GM23338 (cell line): ENCODE measurements at regions not wholly inside any gene's neighbourhood (a gene's known extent, or its start where the extent isn't known, plus 50 kb on each side); places are given as distances from the start of the nearest gene placed in this dataset.

Experiments used
- ATAC-seq: fragments of 200-7000 bp; cut with Tn5 transposase; 3 replicates; pipeline ENCODE4 v1.9.1; 2020
- DNase-seq: peaks from one replicate; pipeline ENCODE4 v3.0.0-alpha.2; 2015; ENCODE audit warnings: low spot score
- H2AFZ ChIP-seq: fragments of 200-600 bp; sonication (generic); 2 replicates; pipeline ENCODE4 v1.8.0; 2016; ENCODE audit warnings: antibody characterized with exemption, mild to moderate bottlenecking, moderate library complexity
- H3F3A ChIP-seq: fragments of 200-600 bp; sonication (generic); replicated peaks from 2 replicates; pipeline ENCODE4 v1.8.0; 2017; ENCODE audit warnings: antibody characterized with exemption, mixed run types, low read depth
- H3K27ac ChIP-seq: fragments of 200-600 bp; sonication (generic); 2 replicates; pipeline ENCODE4 v1.6.1; 2016; ENCODE audit warnings: low read depth
- H3K27me3 ChIP-seq: fragments of 200-600 bp; sonication (generic); 2 replicates; pipeline ENCODE4 v1.8.0; 2016; ENCODE audit warnings: mild to moderate bottlenecking, mixed run types, moderate library complexity; ENCODE audit not compliant: insufficient read depth
- H3K36me3 ChIP-seq: fragments of 200-600 bp; sonication (generic); 2 replicates; pipeline ENCODE4 v1.8.0; 2016; ENCODE audit warnings: mild to moderate bottlenecking; ENCODE audit not compliant: insufficient read depth
- H3K4me1 ChIP-seq: fragments of 200-600 bp; sonication (generic); 2 replicates; pipeline ENCODE4 v1.8.0; 2016; ENCODE audit warnings: mild to moderate bottlenecking, moderate library complexity; ENCODE audit not compliant: insufficient read depth
- H3K4me2 ChIP-seq: fragments of 200-600 bp; sonication (generic); 2 replicates; pipeline ENCODE4 v1.7.1; 2017; ENCODE audit warnings: mixed run types
- H3K4me3 ChIP-seq: fragments of 200-600 bp; sonication (generic); 2 replicates; pipeline ENCODE4 v1.6.1; 2016; ENCODE audit warnings: mixed run types
- H3K79me2 ChIP-seq: fragments of 200-600 bp; sonication (generic); replicated peaks from 2 replicates; pipeline ENCODE4 v1.8.0; 2017; ENCODE audit warnings: mild to moderate bottlenecking; ENCODE audit not compliant: insufficient read depth
- H3K9me2 ChIP-seq: fragments of 200-600 bp; sonication (generic); 2 replicates; pipeline ENCODE4 v1.8.0; 2017; ENCODE audit not compliant: insufficient read depth
- H4K20me1 ChIP-seq: fragments of 200-600 bp; sonication (generic); replicated peaks from 2 replicates; pipeline ENCODE4 v1.8.0; 2017; ENCODE audit warnings: mild to moderate bottlenecking; ENCODE audit not compliant: insufficient read depth
- H3K27ac Mint-ChIP-seq: 2 replicates; pipeline ENCODE4 v1.8.0; 2020; ENCODE audit warnings: inconsistent platforms, mild to moderate bottlenecking, moderate library complexity, mixed read lengths
- H3K27me3 Mint-ChIP-seq: 3 replicates; pipeline ENCODE4 v1.8.0; 2022; ENCODE audit warnings: low read depth, mild to moderate bottlenecking, moderate library complexity, mixed read lengths, inconsistent platforms; ENCODE audit not compliant: insufficient read depth, poor library complexity
- H3K36me3 Mint-ChIP-seq: 3 replicates; pipeline ENCODE4 v1.8.0; 2021; ENCODE audit warnings: low read depth, mild to moderate bottlenecking, inconsistent platforms, moderate library complexity, mixed read lengths
- H3K4me1 Mint-ChIP-seq: 3 replicates; pipeline ENCODE4 v1.8.0; 2020; ENCODE audit warnings: mild to moderate bottlenecking, inconsistent platforms, mixed read lengths
- H3K4me3 Mint-ChIP-seq: 3 replicates; pipeline ENCODE4 v1.8.0; 2021; ENCODE audit warnings: moderate library complexity, mild to moderate bottlenecking, inconsistent platforms, mixed read lengths
- H3K9me3 Mint-ChIP-seq: 3 replicates; pipeline ENCODE4 v1.8.0; 2020; ENCODE audit warnings: moderate library complexity, mild to moderate bottlenecking, inconsistent platforms, mixed read lengths
- EZH2phosphoT487 ChIP-seq: fragments of 200-600 bp; sonication (generic); IDR thresholded peaks from one replicate; pipeline ENCODE4 v1.8.1; 2018; ENCODE audit warnings: antibody characterized with exemption; ENCODE audit not compliant: unreplicated experiment
- JUNB ChIP-seq: IDR thresholded peaks from one replicate; pipeline ENCODE4 v1.6.1; 2016; ENCODE audit warnings: antibody characterized with exemption; ENCODE audit not compliant: unreplicated experiment
- REST ChIP-seq: IDR thresholded peaks from one replicate; pipeline ENCODE4 v1.6.1; 2018; ENCODE audit warnings: antibody characterized with exemption; ENCODE audit not compliant: unreplicated experiment
- ZNF114 ChIP-seq: fragments of 250-450 bp; sonication (Bioruptor Pico); IDR thresholded peaks from 2 replicates; pipeline ENCODE4 v1.5.0; 2020; ENCODE audit warnings: mild to moderate bottlenecking, moderate library complexity
- ZNF331 ChIP-seq: fragments of 250-450 bp; sonication (Bioruptor Pico); IDR thresholded peaks from 2 replicates; pipeline ENCODE4 v1.5.0; 2020; ENCODE audit warnings: low read depth, mild to moderate bottlenecking, moderate library complexity
- TF ChIP-seq, protein P1 (sequence below), 2 experiments: fragments of 200-600 bp in 1 of 2; sonication (generic) in 1 of 2; conservative IDR thresholded peaks; 2 replicates each; pipeline versions ENCODE4 v1.5.1 to v1.6.1; 2016 to 2017; ENCODE audit warnings: antibody characterized with exemption in 2 of 2, low read depth in 2 of 2, mild to moderate bottlenecking in 2 of 2, moderate library complexity in 1 of 2

- H3F3A ChIP-seq, result no peaks in the 10 kb centered on the region
These were observed 122.5 kb downstream of the CETN3 start for GRCh38 chr5:90287036-90287435.

DNA sequence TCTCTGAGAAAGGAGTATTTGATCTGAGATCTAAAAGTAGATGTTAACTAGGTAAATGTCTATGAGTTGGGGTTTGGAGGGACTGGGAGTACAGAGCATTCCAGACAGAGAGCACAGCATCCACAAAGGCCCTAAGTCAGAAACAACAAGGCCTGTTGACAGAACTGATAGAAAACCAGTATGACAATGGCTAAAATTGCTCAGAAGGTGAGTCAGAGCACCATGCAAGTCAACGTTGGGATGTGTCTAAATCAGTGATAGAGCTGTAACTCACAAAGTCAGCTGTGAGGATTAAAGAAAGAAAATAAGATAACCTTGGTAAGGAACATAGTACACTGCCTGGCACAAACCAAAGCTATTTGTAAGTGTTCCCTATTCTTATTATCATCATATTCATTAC, 124.0 kb downstream of the CETN3 start:
- H3K9me2 ChIP-seq, result peaks cover 5% of the 10 kb centered on the region; the same call in 1 of the 2 replicates
- H3K4me1 ChIP-seq, result peaks cover 3% of the 10 kb centered on the region
- Mint-ChIP-seq H3K4me1 (peaks cover 7% of the 10 kb centered on the region), H3K36me3 (no peaks in the 10 kb centered on the region), H3K4me3 (no peak overlapping the region), H3K27me3 (peaks cover 2% of the 10 kb centered on the region), H3K27ac (no peak overlapping the region), H3K9me3 (no peaks in the 10 kb centered on the region)
- no peaks in the 10 kb centered on the region for H4K20me1 ChIP-seq
- no peak overlapping the region for H3K27ac ChIP-seq
- no peaks in the 10 kb centered on the region for H3K36me3 ChIP-seq
- H2AFZ ChIP-seq, result no peak overlapping the region; the same call in 1 of the 2 replicates
- DNase-seq (no peak), ATAC-seq (no peak)
- H3K4me3 ChIP-seq, result no peak overlapping the region
- H3K4me2 ChIP-seq, result no peak overlapping the region
- TF ChIP-seq EZH2phosphoT487, result no peak
- no peaks in the 10 kb centered on the region for H3K79me2 ChIP-seq
- no peaks in the 10 kb centered on the region for H3F3A ChIP-seq
- H3K27me3 ChIP-seq, result no peaks in the 10 kb centered on the region

More at GRCh38 chr5:90287036-90287435, 122.5 kb downstream of the CETN3 start:
- Histone ChIP-seq H3K79me2 (no peaks in the 10 kb centered on the region), H3K4me2 (no peak overlapping the region), H3K27me3 (no peaks in the 10 kb centered on the region), H3K4me3 (no peak overlapping the region), H4K20me1 (no peaks in the 10 kb centered on the region), H3K27ac (no peak overlapping the region), H3K4me1 (peaks cover 6% of the 10 kb centered on the region), H3K36me3 (no peaks in the 10 kb centered on the region), H3K9me2 (peaks cover 5% of the 10 kb centered on the region; the same call in 1 of the 2 replicates), H2AFZ (no peak overlapping the region)
- no peak overlapping the region for H3K27ac Mint-ChIP-seq
- peaks cover 2% of the 10 kb centered on the region for H3K27me3 Mint-ChIP-seq
- peaks cover 9% of the 10 kb centered on the region for H3K4me1 Mint-ChIP-seq
- ATAC-seq (no peak), DNase-seq (no peak)
- H3K4me3 Mint-ChIP-seq, result no peak overlapping the region
- TF ChIP-seq, protein P1, sequence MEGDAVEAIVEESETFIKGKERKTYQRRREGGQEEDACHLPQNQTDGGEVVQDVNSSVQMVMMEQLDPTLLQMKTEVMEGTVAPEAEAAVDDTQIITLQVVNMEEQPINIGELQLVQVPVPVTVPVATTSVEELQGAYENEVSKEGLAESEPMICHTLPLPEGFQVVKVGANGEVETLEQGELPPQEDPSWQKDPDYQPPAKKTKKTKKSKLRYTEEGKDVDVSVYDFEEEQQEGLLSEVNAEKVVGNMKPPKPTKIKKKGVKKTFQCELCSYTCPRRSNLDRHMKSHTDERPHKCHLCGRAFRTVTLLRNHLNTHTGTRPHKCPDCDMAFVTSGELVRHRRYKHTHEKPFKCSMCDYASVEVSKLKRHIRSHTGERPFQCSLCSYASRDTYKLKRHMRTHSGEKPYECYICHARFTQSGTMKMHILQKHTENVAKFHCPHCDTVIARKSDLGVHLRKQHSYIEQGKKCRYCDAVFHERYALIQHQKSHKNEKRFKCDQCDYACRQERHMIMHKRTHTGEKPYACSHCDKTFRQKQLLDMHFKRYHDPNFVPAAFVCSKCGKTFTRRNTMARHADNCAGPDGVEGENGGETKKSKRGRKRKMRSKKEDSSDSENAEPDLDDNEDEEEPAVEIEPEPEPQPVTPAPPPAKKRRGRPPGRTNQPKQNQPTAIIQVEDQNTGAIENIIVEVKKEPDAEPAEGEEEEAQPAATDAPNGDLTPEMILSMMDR (conservative IDR thresholded peaks at IDR 0.05; ENCODE audit: low read depth in 2 of 2), result no peak
- no peak for TF ChIP-seq EZH2phosphoT487
- TF ChIP-seq ZNF331, result no peak
- H3K36me3 Mint-ChIP-seq, result no peaks in the 10 kb centered on the region
- H3K9me3 Mint-ChIP-seq, result no peaks in the 10 kb centered on the region

DNA sequence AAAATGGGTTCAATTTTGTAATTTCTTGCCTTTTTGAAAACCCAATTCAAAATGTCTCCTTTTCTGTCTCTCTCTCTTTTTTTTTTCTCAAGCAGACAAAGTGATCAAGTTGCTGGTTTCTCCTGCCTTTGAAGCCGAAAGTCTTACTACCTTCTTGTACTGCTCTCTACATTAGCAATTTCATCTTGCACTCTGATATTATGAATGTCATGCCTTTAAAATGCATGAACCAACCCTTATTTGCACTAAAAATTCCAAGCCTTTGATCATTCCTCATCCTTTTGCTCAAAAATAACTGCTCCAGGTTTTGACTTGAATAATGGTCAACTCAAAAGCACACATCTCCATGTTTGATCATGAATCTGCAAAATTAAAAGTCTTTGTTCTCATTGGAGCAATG, 125.2 kb downstream of the CETN3 start:
- peaks cover 5% of the 10 kb centered on the region; the same call in 1 of the 2 replicates for H3K9me2 ChIP-seq

More for the DNA sequence above, 125.2 kb downstream of the CETN3 start:
- Histone ChIP-seq H3K4me1 (no peaks in the 10 kb centered on the region), H3K4me2 (no peak overlapping the region), H3F3A (no peaks in the 10 kb centered on the region), H3K36me3 (no peaks in the 10 kb centered on the region), H3K27me3 (no peaks in the 10 kb centered on the region), H3K4me3 (no peak overlapping the region), H4K20me1 (no peaks in the 10 kb centered on the region), H3K27ac (no peak overlapping the region), H3K79me2 (no peaks in the 10 kb centered on the region), H2AFZ (0 out of 2 replicates have a peak overlapping the region, but pooled peaks have one; percentile 19)
- Mint-ChIP-seq H3K4me1 (peaks cover 2% of the 10 kb centered on the region; the same call in 1 of the 3 replicates), H3K27ac (no peak overlapping the region), H3K36me3 (no peaks in the 10 kb centered on the region), H3K27me3 (peaks cover 2% of the 10 kb centered on the region), H3K9me3 (no peaks in the 10 kb centered on the region), H3K4me3 (no peak overlapping the region)
- TF ChIP-seq JUNB (no peak), ZNF331 (no peak), ZNF114 (no peak), REST (no peak)
- DNase-seq (no peak), ATAC-seq (no peak)
